ENCODE measurements at regions not wholly inside any gene's neighbourhood (a gene's known extent, or its start where the extent isn't known, plus 50 kb on each side); places are given as distances from the start of the nearest gene placed in this dataset.

GRCh38 chr5:125508225-125508624 lies 761.8 kb upstream of the ZNF608 start:
- H3K4me1 ChIP-seq (ENCODE audit: control insufficient read depth in 4 of 4, insufficient read depth in 4 of 4, low read length in 3 of 4): no peaks in the 10 kb centered on the region
- H3K9ac ChIP-seq (ENCODE audit: low read depth in 1 of 2, low read length in 2 of 2): no peak overlapping the region
- H3K27ac ChIP-seq (ENCODE audit: low read depth in 1 of 2, low read length in 2 of 2): no peak overlapping the region
- no peak for DNase-seq (ENCODE audit: low spot score)
- no peaks in the 10 kb centered on the region for H3K36me3 ChIP-seq (ENCODE audit: control insufficient read depth in 4 of 4, insufficient read depth in 3 of 4, low read depth in 1 of 4, low read length in 3 of 4)
- WGBS: 95% methylated on average over 1 of the region's 1 CpG
- TF ChIP-seq CTCF (IDR thresholded peaks at IDR 0.05; ENCODE audit: low read depth, low read length, missing input control) (no peak), RXRA (IDR thresholded peaks at IDR 0.05) (no peak), HNF4A (conservative IDR thresholded peaks at IDR 0.05) (no peak), ATF3 (IDR thresholded peaks at IDR 0.05) (no peak), TAF1 (conservative IDR thresholded peaks at IDR 0.05) (no peak), REST (IDR thresholded peaks at IDR 0.05) (no peak)
- H3K4me3 ChIP-seq (ENCODE audit: low read depth in 1 of 3, low read length in 3 of 3): no peak overlapping the region
- peaks cover 0 to 2% (median 0%) of the 10 kb centered on the region in 4 donors for H3K9me3 ChIP-seq (ENCODE audit: control insufficient read depth in 4 of 4, low read length in 3 of 4)
- H3K27me3 ChIP-seq (ENCODE audit: control insufficient read depth in 4 of 4, insufficient read depth in 4 of 4, low read length in 3 of 4): no peaks in the 10 kb centered on the region

GRCh38 chr5:125510651-125511050 lies 764.2 kb upstream of the ZNF608 start:
- TF ChIP-seq TAF1 (conservative IDR thresholded peaks at IDR 0.05) (no peak), YY1 (IDR thresholded peaks at IDR 0.05) (no peak), ATF3 (IDR thresholded peaks at IDR 0.05) (no peak), HNF4G (IDR thresholded peaks at IDR 0.05) (no peak), FOXA2 (IDR thresholded peaks at IDR 0.05) (no peak), JUND (IDR thresholded peaks at IDR 0.05) (no peak), FOXA1 (IDR thresholded peaks at IDR 0.05) (no peak), EGR1 (IDR thresholded peaks at IDR 0.05; ENCODE audit: low read depth in 2 of 2) (no peak), HNF4A (conservative IDR thresholded peaks at IDR 0.05) (no peak), GABPA (IDR thresholded peaks at IDR 0.05 in 1 of 2, conservative IDR thresholded peaks at IDR 0.05 in 1 of 2) (no peak), RAD21 (IDR thresholded peaks at IDR 0.05) (no peak)
- H3K27ac ChIP-seq (ENCODE audit: low read depth in 1 of 2, low read length in 2 of 2): no peak overlapping the region
- H3K36me3 ChIP-seq (ENCODE audit: control insufficient read depth in 4 of 4, insufficient read depth in 3 of 4, low read depth in 1 of 4, low read length in 3 of 4): no peaks in the 10 kb centered on the region
- no peak overlapping the region for H3K9ac ChIP-seq (ENCODE audit: low read depth in 1 of 2, low read length in 2 of 2)
- no peak for DNase-seq (ENCODE audit: low spot score)
- no peak overlapping the region for H3K4me3 ChIP-seq (ENCODE audit: low read depth in 1 of 3, low read length in 3 of 3)
- H3K4me1 ChIP-seq (ENCODE audit: control insufficient read depth in 4 of 4, insufficient read depth in 4 of 4, low read length in 3 of 4): no peaks in the 10 kb centered on the region
- H3K27me3 ChIP-seq (ENCODE audit: control insufficient read depth in 4 of 4, insufficient read depth in 4 of 4, low read length in 3 of 4): no peaks in the 10 kb centered on the region
- peaks cover 0 to 2% (median 0%) of the 10 kb centered on the region in 4 donors for H3K9me3 ChIP-seq (ENCODE audit: control insufficient read depth in 4 of 4, low read length in 3 of 4)

Measured in liver (tissue), 8 donors.